ENCODE measurements at regions not wholly inside any gene's neighbourhood (a gene's known extent, or its start where the extent isn't known, plus 50 kb on each side); places are given as distances from the start of the nearest gene placed in this dataset.

- DNase-seq: no peak
- intact Hi-C loops (cut with DNase I): no loop called here
Measured at GRCh38 chr14:66434464-66434863, 51.7 kb upstream of the CCDC196 start.

GRCh38 chr14:66435683-66436082 is 50.5 kb upstream of the CCDC196 start:
- no peak for DNase-seq
- intact Hi-C loops (cut with DNase I): no loop called here

Data from head of caudate nucleus (tissue), 42 donors.